ENCODE measurements at regions not wholly inside any gene's neighbourhood (a gene's known extent, or its start where the extent isn't known, plus 50 kb on each side); places are given as distances from the start of the nearest gene placed in this dataset.
"Not testable (repeated sequence)": the region's sequence is repeated elsewhere in the genome, so short reads cannot be mapped to it uniquely, and the experiment has no call there.

- H3K9me3 ChIP-seq; H3K27ac ChIP-seq; H3K4me1 ChIP-seq; H3K36me3 ChIP-seq; DNase-seq; H3K4me3 ChIP-seq; intact Hi-C loops (cut with DNase I; ENCODE audit: low total_unique reads): not testable (repeated sequence)
- 0% methylated on average over 1 of the region's 1 CpG for WGBS, 5 donors
- H3K27me3 ChIP-seq (replicated peaks in 1 of 7), result peaks cover 0 to 23% (median 0%) of the 10 kb centered on the region in 7 donors
These were observed 77.4 kb downstream of the ART5 start for GRCh38 chr11:3564383-3564782.

GRCh38 chr11:3554621-3555020, 87.2 kb downstream of the ART5 start:
- H3K9me3 ChIP-seq; intact Hi-C loops (cut with DNase I; ENCODE audit: low total_unique reads); H3K27me3 ChIP-seq (replicated peaks in 1 of 7); DNase-seq; H3K4me1 ChIP-seq; H3K4me3 ChIP-seq; H3K36me3 ChIP-seq; H3K27ac ChIP-seq: not testable (repeated sequence)
- WGBS, 5 donors, result 59 to 85% (median 66%) methylated on average over 5 to 6 of the region's 6 CpGs

DNA sequence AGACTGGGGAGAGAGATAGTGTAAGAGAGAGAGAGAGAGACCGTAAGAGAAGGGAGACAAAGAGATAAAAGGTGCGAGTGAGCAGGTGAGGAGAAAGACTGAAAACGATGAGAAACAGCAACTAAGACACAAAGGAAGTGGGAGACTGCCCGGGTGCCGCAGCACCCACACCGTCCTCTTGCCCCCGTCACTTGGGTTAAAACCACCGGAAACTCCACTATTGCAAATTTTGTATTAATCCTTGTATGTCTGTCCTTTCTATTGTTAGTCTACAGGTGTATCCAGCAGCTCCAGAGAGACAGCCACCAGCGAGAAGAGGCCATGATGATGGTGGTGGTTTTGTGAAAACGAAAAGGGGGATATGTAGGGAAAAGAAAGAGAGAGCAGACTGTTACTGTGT, 96.8 kb downstream of the ART5 start:
- H3K36me3 ChIP-seq; DNase-seq; intact Hi-C loops (cut with DNase I; ENCODE audit: low total_unique reads); H3K4me1 ChIP-seq; H3K27me3 ChIP-seq (replicated peaks in 1 of 7); H3K4me3 ChIP-seq; H3K9me3 ChIP-seq; H3K27ac ChIP-seq: not testable (repeated sequence)
- 82 to 90% (median 85%) methylated on average over 10 of the region's 10 CpGs for whole genome bisulfite sequencing, 5 donors

- 92 to 100% (median 96%) methylated on average over 1 of the region's 1 CpG for WGBS, 5 donors
- H3K27ac ChIP-seq; intact Hi-C loops (cut with DNase I; ENCODE audit: low total_unique reads); H3K27me3 ChIP-seq (replicated peaks in 1 of 7); DNase-seq; H3K4me1 ChIP-seq; H3K36me3 ChIP-seq; H3K4me3 ChIP-seq: not testable (repeated sequence)
- peaks cover 0 to 36% (median 20%) of the 10 kb centered on the region in 8 donors for H3K9me3 ChIP-seq
These were observed 103.6 kb downstream of the ART5 start for GRCh38 chr11:3538220-3538619.

- peaks cover 0 to 36% (median 20%) of the 10 kb centered on the region in 8 donors for H3K9me3 ChIP-seq
- H3K36me3 ChIP-seq; H3K4me3 ChIP-seq; H3K27me3 ChIP-seq (replicated peaks in 1 of 7); H3K4me1 ChIP-seq; intact Hi-C loops (cut with DNase I; ENCODE audit: low total_unique reads); H3K27ac ChIP-seq; DNase-seq: not testable (repeated sequence)
- 63 to 83% (median 69%) methylated on average over 3 to 4 of the region's 4 CpGs for WGBS, 5 donors
These were observed 104.5 kb downstream of the ART5 start for GRCh38 chr11:3537254-3537653.

DNA sequence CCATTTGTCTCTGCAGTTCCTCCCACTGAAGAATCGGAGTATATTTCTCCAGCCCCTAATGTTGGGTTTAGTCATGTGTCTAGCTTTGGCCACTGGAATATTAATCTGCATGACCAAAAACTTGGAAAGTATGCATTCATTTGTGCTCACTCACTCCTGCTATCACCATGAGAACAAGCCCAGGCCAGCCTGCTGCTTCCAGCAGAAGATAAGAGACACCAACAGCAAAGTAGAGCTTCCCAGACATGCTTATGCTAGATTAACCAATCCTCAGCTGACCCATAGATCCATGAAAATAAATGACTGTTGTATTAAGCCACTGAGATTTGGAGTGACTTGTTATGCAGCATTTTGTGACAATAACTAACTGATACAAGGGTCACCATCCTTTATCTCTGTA, 108.8 kb downstream of the ART5 start:
- H3K27ac ChIP-seq; H3K4me3 ChIP-seq; intact Hi-C loops (cut with DNase I; ENCODE audit: low total_unique reads); H3K36me3 ChIP-seq; H3K4me1 ChIP-seq; DNase-seq; H3K27me3 ChIP-seq (replicated peaks in 1 of 7): not testable (repeated sequence)
- 88 to 100% (median 100%) methylated on average over 1 of the region's 1 CpG for WGBS, 5 donors
- peaks cover 0 to 20% (median 11%) of the 10 kb centered on the region in 8 donors for H3K9me3 ChIP-seq

DNA sequence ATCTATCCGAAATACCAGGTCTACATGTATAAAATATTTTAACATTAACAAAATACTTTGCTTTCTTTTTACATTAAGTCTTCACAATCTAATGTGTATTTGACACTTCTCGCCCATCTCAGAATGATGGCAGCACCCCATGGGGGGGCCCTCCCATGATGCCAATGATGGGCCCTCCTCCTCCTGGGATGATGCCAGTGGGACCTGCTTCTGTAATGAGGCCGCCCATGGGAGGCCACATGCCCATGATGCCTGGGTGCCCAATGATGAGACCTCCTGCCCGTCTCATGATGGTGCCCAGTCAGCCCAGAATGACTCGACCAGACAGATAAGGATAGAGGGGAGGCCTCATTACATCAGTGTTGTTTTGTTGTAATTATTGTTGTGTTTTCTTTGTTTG, 110.5 kb downstream of the ART5 start:
- WGBS, 5 donors, result 78 to 90% (median 84%) methylated on average over 5 of the region's 5 CpGs
- H3K36me3 ChIP-seq; H3K27me3 ChIP-seq (replicated peaks in 1 of 7): not testable (repeated sequence)

DNA sequence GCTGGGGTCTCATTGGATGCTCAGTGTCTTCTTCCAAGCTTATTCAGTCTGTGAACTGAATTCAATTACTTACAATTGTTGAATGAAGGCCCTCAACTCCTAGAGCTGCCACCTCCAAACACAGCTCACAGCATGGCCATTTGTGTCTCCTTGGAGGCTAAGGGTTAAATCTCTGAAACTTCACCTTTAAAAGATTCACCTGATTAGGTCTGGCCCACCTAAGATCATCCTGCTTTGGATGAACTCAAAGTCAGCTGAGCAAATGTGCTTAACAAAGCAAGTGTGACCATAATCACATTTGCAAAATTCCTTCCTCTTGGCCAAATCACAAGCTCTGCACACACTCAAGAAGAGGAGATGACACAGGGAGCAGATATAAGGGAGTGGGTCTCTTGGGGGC, 118.2 kb downstream of the ART5 start:
- DNase-seq; H3K4me1 ChIP-seq; H3K4me3 ChIP-seq; H3K27me3 ChIP-seq (replicated peaks in 1 of 7); H3K27ac ChIP-seq; H3K36me3 ChIP-seq; intact Hi-C loops (cut with DNase I; ENCODE audit: low total_unique reads): not testable (repeated sequence)
- peaks cover 0 to 33% (median 7%) of the 10 kb centered on the region in 8 donors for H3K9me3 ChIP-seq

More for the DNA sequence above, 110.5 kb downstream of the ART5 start:
- H3K9me3 ChIP-seq; H3K4me1 ChIP-seq; DNase-seq; H3K4me3 ChIP-seq; H3K27ac ChIP-seq; intact Hi-C loops (cut with DNase I; ENCODE audit: low total_unique reads): not testable (repeated sequence)

DNA sequence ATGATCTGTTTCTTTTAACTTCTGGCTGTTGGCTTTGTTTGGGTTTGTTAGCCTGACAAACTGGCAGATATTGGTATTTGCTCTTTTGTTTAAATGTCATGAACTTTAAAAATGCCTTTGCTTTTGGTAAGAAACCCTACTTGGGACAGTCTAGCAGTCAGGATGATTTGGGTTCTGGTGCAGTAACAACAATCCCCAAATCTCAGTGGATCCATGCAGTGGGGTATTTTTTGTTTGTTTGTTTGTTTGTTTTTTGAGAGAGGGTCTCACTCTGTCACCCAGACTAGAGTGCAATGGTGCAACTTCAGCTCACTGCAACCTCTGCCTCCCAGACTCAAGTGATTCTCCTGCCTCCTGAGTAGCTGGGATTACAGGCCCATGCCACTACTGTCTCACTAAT, 120.9 kb downstream of the ART5 start:
- H3K4me3 ChIP-seq; H3K27me3 ChIP-seq (replicated peaks in 1 of 7); DNase-seq; intact Hi-C loops (cut with DNase I; ENCODE audit: low total_unique reads); H3K4me1 ChIP-seq; H3K27ac ChIP-seq; H3K36me3 ChIP-seq: not testable (repeated sequence)
- peaks cover 0 to 38% (median 7%) of the 10 kb centered on the region in 8 donors for H3K9me3 ChIP-seq

GRCh38 chr11:3519841-3520240, 122.0 kb downstream of the ART5 start:
- DNase-seq, result not testable (repeated sequence)

DNA sequence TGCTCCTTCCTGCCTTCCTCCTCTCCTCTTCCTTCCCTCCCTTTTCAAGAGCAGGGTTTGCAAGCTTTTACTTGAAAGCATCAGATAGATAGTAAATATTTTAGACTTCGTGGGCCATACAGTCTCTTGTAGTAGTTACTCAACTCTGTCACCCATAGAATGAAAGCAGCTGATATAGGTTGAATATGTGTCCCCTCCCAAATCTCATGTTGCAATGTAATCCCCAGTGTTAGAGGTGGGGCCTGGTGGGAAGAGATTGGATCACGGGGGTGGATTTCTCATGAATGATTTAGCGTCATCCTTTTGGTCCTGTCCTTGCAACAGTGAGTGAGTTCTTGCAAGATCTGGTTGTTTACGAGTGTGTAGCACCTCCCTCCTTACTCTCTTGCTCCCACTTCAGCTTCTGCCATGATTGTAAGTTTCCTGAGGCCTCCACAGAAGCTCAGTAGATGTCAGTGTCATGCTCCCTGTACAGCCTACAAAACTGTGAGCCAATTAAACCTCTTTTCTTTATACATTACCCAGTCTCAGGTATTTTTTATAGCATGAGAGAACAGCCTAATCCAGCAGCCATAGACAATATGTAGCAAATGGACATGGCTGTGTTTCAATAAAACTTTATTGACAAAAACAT, 124.7 kb downstream of the ART5 start:
- DNase-seq; H3K27me3 ChIP-seq (replicated peaks in 1 of 7); H3K27ac ChIP-seq; H3K4me1 ChIP-seq; H3K36me3 ChIP-seq; H3K4me3 ChIP-seq; intact Hi-C loops (cut with DNase I; ENCODE audit: low total_unique reads): not testable (repeated sequence)
- WGBS, 5 donors, result 69 to 85% (median 76%) methylated on average over 4 of the region's 4 CpGs
- peaks cover 0 to 32% (median 7%) of the 10 kb centered on the region in 8 donors for H3K9me3 ChIP-seq

More at GRCh38 chr11:3519841-3520240, 122.0 kb downstream of the ART5 start:
- H3K27ac ChIP-seq; H3K36me3 ChIP-seq; intact Hi-C loops (cut with DNase I; ENCODE audit: low total_unique reads); H3K27me3 ChIP-seq (replicated peaks in 1 of 7); H3K4me1 ChIP-seq; H3K4me3 ChIP-seq: not testable (repeated sequence)
- peaks cover 0 to 36% (median 7%) of the 10 kb centered on the region in 8 donors for H3K9me3 ChIP-seq
- WGBS, 5 donors, result 73 to 82% (median 79%) methylated on average over 5 of the region's 5 CpGs

All from spleen (tissue), 11 donors.